ENCODE measurements at regions not wholly inside any gene's neighbourhood (a gene's known extent, or its start where the extent isn't known, plus 50 kb on each side); places are given as distances from the start of the nearest gene placed in this dataset.

GRCh38 chr14:105878125-105878524, 351.7 kb downstream of the TMEM121 start:
- DNase-seq (ENCODE audit: low read depth, low spot score) = no peak
- dilution Hi-C loops (cut with MboI; ENCODE audit: extremely low pct_ligation_motif_present, low sequenced_read_pairs) = no loop called here
- Histone ChIP-seq H3K4me3 (replicated peaks in 1 of 3; ENCODE audit: insufficient read depth in 1 of 3, low read depth in 1 of 3, low read length in 3 of 3) (no peak overlapping the region), H3K79me2 (ENCODE audit: control insufficient read depth, insufficient read depth, low read length) (no peaks in the 10 kb centered on the region), H4K20me1 (replicated peaks; ENCODE audit: control insufficient read depth, extremely low read depth, insufficient read depth, low read length) (no peaks in the 10 kb centered on the region), H3K4me2 (ENCODE audit: insufficient read depth, low read length) (no peak overlapping the region), H2AFZ (ENCODE audit: low read depth, low read length) (no peak overlapping the region), H3K9ac (replicated peaks; ENCODE audit: extremely low read depth, insufficient read depth, low read length) (no peak overlapping the region), H3K27ac (ENCODE audit: insufficient read depth, low read depth, low read length) (no peak overlapping the region), H3K27me3 (ENCODE audit: control insufficient read depth in 2 of 2, insufficient read depth in 2 of 2, low read length in 2 of 2) (no peaks in the 10 kb centered on the region), H3K36me3 (ENCODE audit: control insufficient read depth in 2 of 2, extremely low read depth in 1 of 2, insufficient read depth in 2 of 2, low read length in 2 of 2) (no peaks in the 10 kb centered on the region), H3K9me3 (replicated peaks; ENCODE audit: control insufficient read depth, insufficient read depth, low read length) (peaks cover 2% of the 10 kb centered on the region), H3K4me1 (ENCODE audit: control insufficient read depth, extremely low read depth, insufficient read depth, low read length) (no peaks in the 10 kb centered on the region), H3K9me1 (replicated peaks; ENCODE audit: control insufficient read depth, extremely low read depth, insufficient read depth, low read length) (no peaks in the 10 kb centered on the region)
- intact Hi-C loops (cut with micrococcal nuclease) = no loop called here
- TF ChIP-seq MAX (IDR thresholded peaks at IDR 0.05; ENCODE audit: insufficient read depth, insufficient read length) (no peak), GATA2 (IDR thresholded peaks at IDR 0.05; ENCODE audit: insufficient read depth, insufficient read length, low read depth, low read length) (no peak), FOS (IDR thresholded peaks at IDR 0.05; ENCODE audit: borderline replicate concordance, insufficient read depth, low read length) (no peak), CTCF (IDR thresholded peaks at IDR 0.05; ENCODE audit: extremely low read depth in 1 of 2, insufficient read depth in 1 of 2, low read depth in 1 of 2, low read length in 2 of 2) (no peak), MYC (IDR thresholded peaks at IDR 0.05; ENCODE audit: low read depth, low read length) (no peak), POLR2A (IDR thresholded peaks at IDR 0.05; ENCODE audit: low read depth, low read length) (no peak), JUN (IDR thresholded peaks at IDR 0.05; ENCODE audit: borderline replicate concordance, insufficient read depth, insufficient read length, low read depth) (no peak), POLR2AphosphoS5 (IDR thresholded peaks at IDR 0.05; ENCODE audit: insufficient read depth, low read depth, low read length) (no peak), EZH2 (IDR thresholded peaks at IDR 0.05; ENCODE audit: borderline replicate concordance, low read depth, low read length, severe bottlenecking) (no peak)
- no peak for FAIRE-seq
- BruUV-seq (replicated peaks) = no TSS peak
- POLR2A ChIA-PET = no interaction called here
- CTCF ChIA-PET = no interaction called here

Measured in endothelial cell of umbilical vein (primary cell).